Heart left ventricle (tissue), 16 donors: ENCODE measurements at regions not wholly inside any gene's neighbourhood (a gene's known extent, or its start where the extent isn't known, plus 50 kb on each side); places are given as distances from the start of the nearest gene placed in this dataset.

Experiments used
- ATAC-seq, 4 donors: fragments of 200-7000 bp; cut with Tn5 transposase; one replicate each; pipeline ENCODE4 v1.9.1; 2020 to 2022; ENCODE audit warnings: moderate library complexity in 4 of 4, mild to moderate bottlenecking in 3 of 4, moderate number of reproducible peaks in 1 of 4
- DNase-seq, 5 donors: peaks; one replicate each; pipeline ENCODE4 v3.0.0-alpha.2; 2020
- H3K27ac ChIP-seq, 12 donors: fragments of 200-600 bp; sonication (generic) in 4 of 12; one replicate each; pipeline versions ENCODE4 v1.5.0 to v1.8.0; 2016 to 2022; ENCODE audit warnings: mild to moderate bottlenecking in 2 of 12
- H3K27me3 ChIP-seq, 9 donors: fragments of 200-600 bp; sonication (generic) in 2 of 9; one replicate each; pipeline versions ENCODE4 v1.5.1 to v1.8.0; 2016 to 2022; ENCODE audit warnings: mild to moderate bottlenecking in 3 of 9
- H3K36me3 ChIP-seq, 9 donors: fragments of 200-600 bp; sonication (generic) in 2 of 9; one replicate each; pipeline versions ENCODE4 v1.5.0 to v1.8.0; 2018 to 2022; ENCODE audit warnings: mild to moderate bottlenecking in 2 of 9
- H3K4me1 ChIP-seq, 12 donors: fragments of 200-600 bp; sonication (generic) in 4 of 12; one replicate each; pipeline versions ENCODE4 v1.5.0 to v1.8.0; 2016 to 2022; ENCODE audit warnings: mild to moderate bottlenecking in 3 of 12
- H3K4me3 ChIP-seq, 12 donors: fragments of 200-600 bp; sonication (generic) in 4 of 12; one replicate each; pipeline versions ENCODE4 v1.5.0 to v1.8.0; 2017 to 2022; ENCODE audit warnings: mild to moderate bottlenecking in 9 of 12, moderate library complexity in 4 of 12
- H3K9me3 ChIP-seq, 12 donors: fragments of 200-600 bp; sonication (generic) in 4 of 12; one replicate each; pipeline versions ENCODE4 v1.5.0 to v1.8.0; 2016 to 2022; ENCODE audit warnings: mild to moderate bottlenecking in 1 of 12
- CTCF ChIP-seq, 12 donors: fragments of 200-600 bp; sonication (generic) in 4 of 12; IDR thresholded peaks; one replicate each; pipeline versions ENCODE4 v1.5.0 to v1.8.0; 2018 to 2022; ENCODE audit warnings: antibody characterized with exemption in 12 of 12, mild to moderate bottlenecking in 5 of 12
- POLR2A ChIP-seq, 2 donors: fragments of 450-650 bp; IDR thresholded peaks; one replicate each; pipeline ENCODE4 v1.6.1; 2017; ENCODE audit warnings: antibody characterized with exemption in 2 of 2, mild to moderate bottlenecking in 2 of 2, moderate library complexity in 2 of 2
- WGBS, 4 donors: extraction: QIAGEN DNeasy Blood & Tissue Kit in 2 of 4; methylation state at CpG; one replicate each; pipeline versions ENCODE4 v1.1.5 to v1.1.7; 2013 to 2018; 5-methylcytosine and 5-hydroxymethylcytosine counted together
- intact Hi-C, 10 donors: fragments of 100-400 bp; cut with DNase I; formaldehyde crosslinking; loops; one replicate each; pipeline versions ENCODE4 v1.11.1 to v1.14.2; 2022
- donor health status: ischemic (EF 13 %, LVEDD 7.1; RV severe dilation, severe dysfunction).
- donor health status: healthy with polysubstance abuse.
- donor health status: DM: no; HTN: yes; CAD: no.
- donor health status: DM: no; HTN: no; CAD: no.
- donor health status: ischemic (EF 25% LVEDD 6.9; RV normal size, moderate dysfunction).
- donor health status: ischemic (EF 25% LVEDD 5.7; RV mildly dilated, moderate dysfunction).
- donor health status: healthy.
- donor health status: DM: yes; HTN: yes; CAD: no.
- donor health status: ischemic (EF 35%, LVEDD 5.7; RV mildly dilated, moderate dysfunction).
- donor health status: nonischemic (EF 11% LVEDD 7.7; RV severe dilation, severe dysfunction).
- donor health status: DM: yes; HTN: yes; CAD: no.
- donor health status: PGD.
- donor health status: ischemic (EF 29% LVEDD 5.4; RV normal size, mild dysfunction).
- donor health status: nonischemic (EF 23%, LVEDD 6.1; RV moderate dilation, normal function).

- Histone ChIP-seq H3K9me3 (no peaks in the 10 kb centered on the region), H3K4me3 (no peak overlapping the region), H3K4me1 (peaks cover 0 to 5% (median 0%) of the 10 kb centered on the region in 12 donors), H3K27ac (no peak overlapping the region), H3K36me3 (no peaks in the 10 kb centered on the region), H3K27me3 (no peaks in the 10 kb centered on the region)
- no peak for DNase-seq
- intact Hi-C loops: no loop called here
- WGBS, 4 donors: 94 to 100% (median 99%) methylated on average over 1 of the region's 1 CpG
- TF ChIP-seq CTCF (IDR thresholded peaks at IDR 0.05) (no peak), POLR2A (IDR thresholded peaks at IDR 0.05) (no peak)
- ATAC-seq: no peak
These were observed 436.6 kb upstream of the ADGRL2 start for GRCh38 chr1:81364088-81364487.

- Histone ChIP-seq H3K36me3 (no peaks in the 10 kb centered on the region), H3K9me3 (no peaks in the 10 kb centered on the region), H3K27me3 (no peaks in the 10 kb centered on the region), H3K4me1 (peaks cover 0 to 5% (median 0%) of the 10 kb centered on the region in 12 donors), H3K4me3 (no peak overlapping the region), H3K27ac (no peak overlapping the region)
- 82 to 90% (median 89%) methylated on average over 1 of the region's 1 CpG for WGBS, 4 donors
- TF ChIP-seq CTCF (IDR thresholded peaks at IDR 0.05) (no peak), POLR2A (IDR thresholded peaks at IDR 0.05) (no peak)
- intact Hi-C loops: no loop called here
- ATAC-seq (no peak), DNase-seq (no peak)
These were observed 442.6 kb upstream of the ADGRL2 start for GRCh38 chr1:81358151-81358550.

DNA sequence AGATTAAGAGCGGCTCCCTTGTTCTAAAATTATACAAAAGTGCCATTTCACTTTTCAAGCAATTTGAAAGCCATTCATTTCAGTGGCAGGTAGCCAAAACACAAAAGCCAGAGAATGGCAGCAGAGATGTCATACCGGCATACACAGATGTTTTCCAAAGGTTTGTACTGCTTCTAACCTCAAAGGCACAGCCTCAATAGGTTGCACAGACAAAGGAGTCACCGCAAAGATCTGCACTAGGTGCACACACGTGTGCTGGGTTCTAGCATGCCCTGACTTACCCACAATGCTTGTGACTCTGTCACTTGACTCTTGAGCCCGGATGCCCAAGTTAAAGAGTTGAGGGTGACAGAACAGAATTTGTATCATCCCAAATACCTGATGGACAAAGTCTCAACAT lies 448.9 kb upstream of the ADGRL2 start:
- no peak overlapping the region for H3K27ac ChIP-seq
- H3K4me3 ChIP-seq: no peak overlapping the region
- H3K9me3 ChIP-seq: no peaks in the 10 kb centered on the region
- intact Hi-C loops: no loop called here
- DNase-seq (no peak), ATAC-seq (no peak)
- 65 to 76% (median 71%) methylated on average over 5 of the region's 5 CpGs for WGBS, 4 donors
- peaks cover 0 to 3% (median 0%) of the 10 kb centered on the region in 12 donors for H3K4me1 ChIP-seq
- H3K27me3 ChIP-seq: no peaks in the 10 kb centered on the region
- no peaks in the 10 kb centered on the region for H3K36me3 ChIP-seq
- TF ChIP-seq CTCF (IDR thresholded peaks at IDR 0.05) (no peak), POLR2A (IDR thresholded peaks at IDR 0.05) (no peak)

- intact Hi-C loops: no loop called here
- 62 to 65% (median 65%) methylated on average over 3 of the region's 3 CpGs for WGBS, 4 donors
- H3K36me3 ChIP-seq: no peaks in the 10 kb centered on the region
- no peaks in the 10 kb centered on the region for H3K9me3 ChIP-seq
- DNase-seq (no peak), ATAC-seq (no peak)
- no peak overlapping the region for H3K27ac ChIP-seq
- no peak for TF ChIP-seq POLR2A (IDR thresholded peaks at IDR 0.05)
- TF ChIP-seq CTCF (IDR thresholded peaks at IDR 0.05): no peak
- H3K27me3 ChIP-seq: no peaks in the 10 kb centered on the region
- no peak overlapping the region for H3K4me3 ChIP-seq
- peaks cover 0 to 11% (median 0%) of the 10 kb centered on the region in 12 donors for H3K4me1 ChIP-seq
These were observed 451.4 kb upstream of the ADGRL2 start for GRCh38 chr1:81349194-81349965.
